Fibroblast of skin of right biceps (primary cell): ENCODE measurements at regions not wholly inside any gene's neighbourhood (a gene's known extent, or its start where the extent isn't known, plus 50 kb on each side); places are given as distances from the start of the nearest gene placed in this dataset.

Experiments used
- DNase-seq: peaks from one replicate; pipeline ENCODE4 v3.0.0-alpha.2; 2013

DNA sequence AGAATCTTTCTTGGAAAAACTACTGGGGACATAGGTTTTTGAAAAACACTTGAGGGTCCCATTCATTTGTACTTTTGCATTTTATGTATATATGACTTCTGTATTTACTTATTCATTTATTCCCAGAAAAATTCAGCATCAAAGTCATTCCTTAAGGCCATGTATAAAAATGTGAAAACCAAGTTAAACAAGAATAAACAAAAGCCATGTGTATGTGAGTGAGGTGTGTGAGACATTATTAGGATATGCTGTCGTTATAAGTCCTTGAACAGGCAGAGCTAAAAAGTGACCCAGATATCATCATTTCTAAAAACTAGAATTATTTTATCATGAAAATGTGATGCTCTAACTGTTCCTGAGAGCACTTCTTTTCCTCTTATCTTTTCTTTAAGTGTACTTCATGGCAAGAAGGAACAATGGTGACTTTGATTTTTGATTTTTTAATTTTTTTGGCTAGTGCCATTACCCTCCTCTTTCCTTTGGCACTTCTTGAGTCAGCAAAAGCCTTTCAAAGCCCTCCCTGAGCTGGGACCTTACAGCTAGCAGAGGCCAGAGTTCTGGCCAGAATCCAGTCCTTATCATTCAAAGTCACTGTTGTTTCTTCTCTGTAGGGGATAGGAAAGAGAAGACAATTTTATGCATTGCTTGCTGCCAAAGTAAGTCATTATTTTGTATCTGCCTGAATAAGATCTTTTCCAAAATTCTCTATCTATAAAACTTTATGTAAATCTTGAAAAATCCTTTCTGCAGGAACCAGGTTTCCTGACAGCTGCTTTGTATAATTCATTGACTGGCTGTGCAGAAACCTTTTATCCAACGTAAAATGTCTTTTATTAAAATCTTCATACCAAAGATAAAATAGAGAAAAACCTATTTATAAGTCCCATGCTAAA, 419.7 kb upstream of the PRICKLE1 start:
- DNase-seq = no peak

GRCh38 chr12:43004908-43005307, 415.4 kb upstream of the PRICKLE1 start:
- no peak for DNase-seq

DNA sequence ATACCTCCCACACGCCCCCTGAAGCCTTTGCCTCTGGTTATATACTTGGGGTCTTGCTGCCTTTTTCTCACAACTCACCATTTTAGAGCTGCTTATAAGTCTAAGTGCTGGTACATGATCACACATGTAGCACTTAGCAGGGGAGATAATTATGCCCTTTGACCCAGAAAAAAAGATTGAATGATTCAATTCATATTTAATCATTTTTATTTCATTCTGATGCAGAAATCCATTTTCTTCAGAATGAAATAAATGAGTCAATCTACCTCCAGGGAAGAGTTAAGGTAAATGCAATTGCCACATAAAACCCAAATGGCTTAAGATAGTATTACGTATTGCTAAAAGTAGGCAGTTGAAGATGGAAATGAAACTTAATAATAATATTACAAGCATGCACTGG, 414.6 kb upstream of the PRICKLE1 start:
- DNase-seq = no peak

DNA sequence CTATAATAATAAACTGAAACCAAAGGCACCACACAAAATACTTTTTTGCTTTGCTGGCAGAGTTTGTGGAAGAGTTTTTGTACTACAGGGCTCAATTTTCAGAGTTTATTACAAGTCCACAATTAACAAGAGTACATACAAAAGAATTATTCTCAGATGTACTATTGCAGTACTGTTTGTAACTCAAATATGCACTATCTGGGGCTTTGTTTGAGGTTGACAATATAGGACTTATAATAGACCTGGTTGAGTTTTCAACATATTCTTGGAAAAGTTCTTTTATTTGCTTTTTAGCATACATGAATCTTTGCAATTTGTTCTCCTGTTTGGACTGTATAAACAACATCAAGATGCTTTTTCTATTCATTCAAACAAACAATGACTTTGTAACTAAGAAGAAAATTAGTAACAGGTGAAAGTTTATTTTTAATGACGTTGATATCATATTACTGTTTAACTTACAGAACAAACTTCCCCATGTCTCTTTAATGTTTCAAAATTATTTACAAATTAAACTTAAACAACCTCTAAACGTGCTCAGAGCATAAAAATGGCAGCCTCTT, 407.4 kb upstream of the PRICKLE1 start:
- DNase-seq = no peak

GRCh38 chr12:42992826-42993225, 403.3 kb upstream of the PRICKLE1 start:
- no peak for DNase-seq

DNA sequence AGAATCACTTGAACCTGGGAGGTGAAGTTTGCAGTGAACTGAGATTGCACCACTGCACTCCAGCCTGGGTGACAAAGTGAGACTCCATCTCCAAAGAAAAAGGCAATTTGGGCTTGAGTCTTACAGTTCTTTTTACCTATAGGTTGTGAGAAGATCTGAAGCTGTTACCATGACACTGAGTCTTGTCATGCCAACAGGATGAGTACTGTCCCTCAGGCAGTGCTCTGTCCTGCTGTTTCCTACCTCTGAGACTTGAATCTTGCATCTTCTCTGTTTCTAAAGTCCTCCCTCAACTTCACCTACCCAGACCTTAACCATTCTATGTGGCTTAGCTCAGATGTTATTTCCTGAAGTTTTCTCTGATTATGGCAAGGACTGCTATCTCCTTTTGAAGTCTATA, 400.8 kb upstream of the PRICKLE1 start:
- DNase-seq = no peak

DNA sequence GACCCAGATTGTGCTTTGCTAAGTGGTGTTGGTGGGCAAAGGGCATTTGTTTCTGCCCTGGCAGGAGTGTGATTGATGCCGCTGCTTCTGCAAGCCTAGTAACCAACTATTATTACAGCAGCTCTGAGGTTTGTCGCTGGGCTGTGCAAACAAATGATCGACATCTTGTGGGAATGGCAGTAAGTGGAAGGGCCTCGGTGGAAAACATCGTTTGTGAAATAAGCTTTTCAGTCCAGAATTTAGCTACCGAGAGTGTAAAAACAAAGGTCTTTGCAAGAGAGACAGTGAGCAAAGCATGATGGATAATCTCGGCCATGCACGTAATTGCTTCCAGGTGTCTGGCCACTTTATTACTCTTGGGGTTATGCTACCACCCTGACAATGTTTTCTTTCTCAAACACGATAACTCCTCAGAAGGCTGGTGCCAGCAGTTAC, 397.7 kb upstream of the PRICKLE1 start:
- peak; percentile 1 for DNase-seq

DNA sequence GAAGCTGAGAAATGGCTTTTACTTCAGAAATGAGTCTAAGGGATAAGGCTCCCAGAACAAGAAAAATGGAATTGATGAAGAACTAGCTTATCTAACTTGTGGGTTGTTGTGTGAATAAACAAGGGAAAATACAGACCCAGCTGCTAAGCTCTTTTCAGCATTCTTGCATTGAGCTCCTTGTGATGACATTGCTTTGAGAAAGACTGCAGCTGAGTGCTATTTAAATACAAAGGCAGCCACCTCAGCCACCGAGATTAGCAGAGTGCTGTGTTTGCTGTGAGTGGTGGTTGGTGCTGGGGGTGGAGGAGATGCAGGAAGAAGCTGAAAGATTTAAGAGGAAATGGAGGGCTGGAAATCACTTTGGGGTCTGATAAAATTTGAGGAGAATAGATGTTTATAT, 396.0 kb upstream of the PRICKLE1 start:
- no peak for DNase-seq

- DNase-seq = no peak
Measured at GRCh38 chr12:42982828-42983227, 393.3 kb upstream of the PRICKLE1 start.

- DNase-seq = peak; percentile 11
Measured at GRCh38 chr12:42981379-42981778, 391.8 kb upstream of the PRICKLE1 start.

DNA sequence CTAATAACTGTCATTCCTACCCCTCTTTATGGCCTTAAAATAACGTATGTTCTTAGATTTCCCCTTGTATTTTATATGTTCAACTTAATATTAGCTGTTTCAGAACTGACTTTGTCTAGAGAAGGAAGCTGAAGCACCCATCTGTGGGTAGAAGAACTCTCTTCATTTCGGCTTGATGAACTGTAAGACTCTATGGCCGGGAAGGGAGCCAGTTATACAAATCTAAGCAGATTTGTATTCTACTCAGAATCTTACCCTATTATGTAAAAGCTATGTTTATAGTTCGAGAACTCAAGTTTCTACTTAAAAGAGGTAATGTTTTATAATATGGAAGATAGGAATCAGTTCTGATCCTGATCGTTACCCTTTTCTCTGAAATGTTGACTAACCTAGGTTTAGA, 390.9 kb upstream of the PRICKLE1 start:
- no peak for DNase-seq

- no peak for DNase-seq
Measured at GRCh38 chr12:42979746-42980145, 390.2 kb upstream of the PRICKLE1 start.

DNA sequence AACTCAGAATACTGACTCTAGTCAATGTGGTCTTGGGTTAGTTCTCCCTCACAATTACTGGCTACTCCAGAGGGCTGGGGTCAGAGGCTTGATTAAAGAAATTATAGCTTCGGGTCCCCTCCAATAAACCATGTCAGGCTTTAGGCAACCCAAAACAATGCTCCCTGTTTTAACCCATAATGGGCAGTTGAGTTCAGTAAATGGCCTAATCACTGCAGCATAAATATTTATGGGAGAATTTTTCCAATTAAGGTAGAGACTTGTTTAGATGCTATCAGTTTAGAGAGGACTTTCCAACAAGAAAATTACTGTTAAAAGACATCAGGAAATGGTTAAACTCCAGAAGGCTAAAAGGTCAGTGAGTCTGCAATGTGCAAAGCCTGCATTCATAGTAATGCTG, 389.2 kb upstream of the PRICKLE1 start:
- DNase-seq = no peak

DNA sequence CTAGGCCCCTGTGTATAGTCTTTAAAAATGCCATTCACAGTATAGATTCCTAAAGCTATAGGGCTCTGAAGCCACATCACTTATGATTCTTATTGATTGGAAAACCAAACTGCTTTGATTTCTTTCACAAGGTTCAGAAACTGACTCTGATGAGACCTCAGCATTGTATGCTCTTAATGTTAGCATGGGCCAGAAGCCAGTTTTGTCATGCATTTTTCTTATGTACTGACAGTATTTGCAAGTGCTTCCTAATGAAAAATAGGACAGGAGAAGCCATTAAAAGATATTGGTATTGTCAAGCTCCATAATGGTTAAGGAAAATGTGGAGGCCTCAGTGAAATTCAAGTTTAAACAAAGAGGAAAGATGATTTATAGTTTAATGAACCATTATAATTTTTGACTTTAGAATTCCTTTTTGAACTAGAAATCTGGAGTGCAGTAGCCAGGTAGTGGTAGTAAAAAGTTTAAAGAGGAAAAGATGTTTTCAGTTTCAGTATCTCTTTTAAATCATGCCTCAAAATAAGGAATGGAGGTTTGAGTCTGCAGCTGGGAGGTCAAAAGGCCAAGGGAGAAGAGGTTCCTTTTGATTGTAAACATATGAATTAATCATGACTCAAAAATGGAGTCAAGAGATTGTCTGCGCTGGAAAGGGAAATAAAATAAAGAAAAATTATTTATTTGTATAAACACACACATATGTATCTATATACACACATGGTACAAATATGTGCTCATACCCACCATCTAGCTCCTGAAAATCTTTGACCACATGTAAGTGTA, 388.1 kb upstream of the PRICKLE1 start:
- no peak for DNase-seq

DNA sequence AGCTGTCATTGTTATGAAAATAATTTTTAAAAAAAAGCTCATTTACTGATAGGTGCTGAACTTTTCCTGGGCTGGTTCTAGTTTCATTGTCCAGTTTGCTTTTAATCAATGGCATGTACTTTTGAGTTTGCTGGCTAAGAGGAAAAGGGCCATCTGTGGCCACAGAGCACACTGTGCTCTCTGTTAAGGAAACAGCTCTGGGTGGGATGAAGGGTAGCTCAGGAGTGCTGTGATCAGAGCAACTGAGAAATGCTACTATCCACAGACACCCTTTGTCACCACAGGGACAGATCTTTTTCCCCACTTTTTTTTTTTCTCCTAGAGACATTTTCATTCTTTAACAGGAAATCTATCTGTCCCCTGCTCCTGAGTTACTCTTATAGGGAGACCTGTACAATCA, 387.1 kb upstream of the PRICKLE1 start:
- DNase-seq = no peak

GRCh38 chr12:42976122-42976521, 386.6 kb upstream of the PRICKLE1 start:
- DNase-seq = no peak

DNA sequence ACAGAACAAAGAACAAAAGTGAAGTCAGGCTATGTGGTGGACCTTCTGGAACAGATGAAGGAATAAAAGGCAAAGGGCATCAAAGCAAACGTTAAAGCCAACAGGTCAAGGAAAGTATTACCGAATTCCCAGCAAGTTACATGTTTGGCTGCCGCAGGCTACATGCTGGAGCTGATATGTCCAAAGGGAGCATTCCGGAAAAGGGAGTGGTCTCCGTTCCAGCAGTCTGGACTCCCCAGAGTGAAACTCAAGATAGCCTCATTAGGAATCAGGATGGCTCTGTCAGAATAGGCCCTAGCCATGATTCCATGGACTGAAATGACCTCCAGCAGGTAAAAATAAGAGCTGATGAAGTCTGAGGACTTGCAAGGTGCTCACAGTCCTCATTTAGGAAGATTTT, 379.8 kb upstream of the PRICKLE1 start:
- peak; percentile 30 for DNase-seq

DNA sequence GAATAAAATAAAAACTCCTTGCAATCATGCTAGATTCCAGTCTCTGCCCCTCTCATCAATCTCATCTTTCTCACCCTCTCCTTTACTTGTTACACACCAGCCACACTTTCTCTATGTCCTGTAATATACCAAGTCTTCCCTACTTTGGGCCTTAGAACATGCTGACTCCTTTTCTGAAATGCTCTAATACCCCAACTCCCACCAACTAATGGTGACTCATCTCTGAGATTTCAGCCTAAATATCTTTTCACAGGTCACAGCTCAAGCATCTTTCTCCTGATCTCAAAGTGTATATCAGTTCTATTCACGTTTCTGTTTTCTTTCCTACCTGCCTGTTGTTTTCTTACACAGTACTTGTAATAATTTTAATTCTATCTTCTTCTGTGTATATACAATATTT, 378.9 kb upstream of the PRICKLE1 start:
- no peak for DNase-seq

DNA sequence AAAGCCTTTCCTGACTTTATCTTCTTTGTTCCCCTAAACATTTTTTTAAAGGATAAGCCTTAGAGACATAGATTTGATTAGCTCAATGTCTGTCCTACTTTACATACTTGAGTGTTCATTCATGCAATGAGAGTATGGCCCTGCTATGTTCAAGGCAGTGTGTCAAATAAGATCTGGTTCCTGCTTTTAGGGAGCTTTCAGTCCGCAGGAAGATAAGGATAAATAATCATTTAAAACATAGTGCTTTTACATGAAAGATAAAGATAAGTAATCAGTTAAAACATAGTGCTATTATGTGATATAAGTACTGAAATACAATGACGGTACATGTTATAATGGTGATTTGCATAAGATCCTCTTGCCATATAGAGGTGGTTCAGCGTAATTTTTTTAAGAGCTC, 378.3 kb upstream of the PRICKLE1 start:
- no peak for DNase-seq

DNA sequence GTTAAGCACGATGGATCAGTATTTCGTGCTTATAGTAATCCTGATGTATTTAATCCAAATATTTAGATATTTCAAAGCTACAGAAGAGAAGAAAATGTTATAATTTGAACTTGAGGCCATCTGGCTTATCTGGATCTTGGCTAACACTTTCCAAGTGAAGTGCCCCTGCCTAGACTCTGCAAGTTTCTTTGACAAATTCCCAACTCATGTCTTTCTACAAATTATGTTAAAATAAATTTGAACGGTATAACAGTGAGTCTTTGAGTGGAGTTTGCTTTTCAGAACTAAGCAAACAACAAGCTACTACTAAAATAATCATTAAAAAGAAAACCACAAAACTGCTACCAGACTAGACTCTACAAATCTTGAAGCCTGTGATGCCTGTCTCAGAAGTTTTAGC, 374.4 kb upstream of the PRICKLE1 start:
- DNase-seq = no peak

GRCh38 chr12:42962384-42962783, 372.8 kb upstream of the PRICKLE1 start:
- no peak for DNase-seq

DNA sequence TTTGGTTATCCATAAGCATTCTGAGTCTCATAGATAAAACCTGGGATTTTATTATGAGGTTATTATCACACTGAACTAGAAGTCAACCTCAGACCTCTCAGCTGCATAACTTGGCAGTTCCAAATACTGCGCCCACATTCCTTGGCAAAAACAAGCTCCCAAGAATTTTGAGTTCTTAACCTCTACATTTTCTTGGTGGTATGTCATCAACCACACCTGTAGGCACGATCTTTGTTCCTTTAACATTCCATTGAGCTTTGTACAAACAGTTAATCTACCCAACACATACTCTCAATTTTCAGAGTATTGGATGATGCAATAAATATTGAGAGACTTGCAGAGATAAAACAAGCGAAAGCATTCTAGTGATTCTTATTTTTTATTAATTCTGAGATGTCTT, 371.8 kb upstream of the PRICKLE1 start:
- peak; percentile 78 for DNase-seq

DNA sequence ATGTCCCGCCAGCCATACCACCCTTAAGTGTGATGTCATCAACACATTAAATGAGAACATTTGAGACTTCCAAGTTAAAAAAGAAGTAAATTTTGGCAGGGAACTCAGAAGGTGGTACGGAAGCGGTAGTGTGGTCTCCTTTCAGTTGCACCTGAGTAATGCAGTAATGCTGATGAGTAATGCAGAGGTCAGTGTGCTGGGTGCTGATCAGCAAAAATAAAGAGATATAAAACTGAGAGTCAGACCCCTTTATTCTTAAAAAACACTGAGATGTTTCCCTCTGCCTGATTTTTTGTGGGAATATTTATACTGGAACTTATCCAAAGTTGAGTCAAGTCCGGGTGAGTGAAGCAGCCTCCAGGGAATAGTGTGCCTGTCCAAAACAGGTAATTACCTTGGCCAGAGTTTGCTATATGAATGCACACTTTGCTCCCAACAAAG, 370.6 kb upstream of the PRICKLE1 start:
- DNase-seq = peak; percentile 32

DNA sequence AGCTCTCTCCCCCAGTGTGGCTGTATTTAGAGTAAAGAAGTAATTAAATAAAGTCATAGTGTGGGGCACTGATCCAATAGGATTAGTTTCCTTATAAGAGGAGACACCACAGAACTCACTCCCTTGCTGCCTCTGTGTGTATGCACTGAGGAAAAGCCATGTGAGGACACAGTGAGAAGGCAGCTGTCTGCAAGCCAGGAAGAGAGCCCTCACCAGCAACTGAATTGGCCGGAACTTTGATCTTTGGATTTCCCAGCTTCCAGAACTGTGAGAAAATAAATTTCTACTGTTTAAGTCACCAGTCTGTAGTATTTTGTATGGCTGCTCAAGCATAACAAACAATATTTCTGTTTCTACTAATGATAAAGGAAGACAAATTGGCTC, 368.7 kb upstream of the PRICKLE1 start:
- DNase-seq = peak; percentile 12
